HG02588 (cell line): ENCODE measurements at regions not wholly inside any gene's neighbourhood (a gene's known extent, or its start where the extent isn't known, plus 50 kb on each side); places are given as distances from the start of the nearest gene placed in this dataset.

ENCODE experiments used
- ATAC-seq: cut with Tn5 transposase; IDR thresholded peaks from one replicate; pipeline ENCODE4 v1.9.1; 2021; ENCODE audit warnings: mild to moderate bottlenecking, moderate library complexity; ENCODE audit not compliant: unreplicated experiment

- ATAC-seq: no peak
These were observed 94.8 kb upstream of the ATP6AP2 start for GRCh38 chrX:40485973-40486372.

GRCh38 chrX:40485102-40485826 lies 95.5 kb upstream of the ATP6AP2 start:
- no peak for ATAC-seq

- ATAC-seq: no peak
These were observed 96.2 kb upstream of the ATP6AP2 start for GRCh38 chrX:40484408-40485091.

- ATAC-seq: no peak
These were observed 97.3 kb upstream of the ATP6AP2 start for GRCh38 chrX:40483502-40483901.

GRCh38 chrX:40479777-40480318 lies 100.9 kb upstream of the ATP6AP2 start:
- ATAC-seq: no peak

GRCh38 chrX:40478474-40479065 lies 102.2 kb upstream of the ATP6AP2 start:
- ATAC-seq: no peak

- ATAC-seq: no peak
These were observed 103.8 kb upstream of the ATP6AP2 start for GRCh38 chrX:40476958-40477357.

GRCh38 chrX:40474645-40475044 lies 106.1 kb upstream of the ATP6AP2 start:
- ATAC-seq: no peak

GRCh38 chrX:40474205-40474626 lies 106.6 kb upstream of the ATP6AP2 start:
- ATAC-seq: no peak

GRCh38 chrX:40473460-40474204 lies 107.1 kb upstream of the ATP6AP2 start:
- no peak for ATAC-seq

- peak; percentile 72 for ATAC-seq
These were observed 108.7 kb upstream of the ATP6AP2 start for GRCh38 chrX:40471965-40472648.

- no peak for ATAC-seq
These were observed 109.8 kb upstream of the ATP6AP2 start for GRCh38 chrX:40470830-40471429.

- no peak for ATAC-seq
These were observed 111.5 kb upstream of the ATP6AP2 start for GRCh38 chrX:40469316-40469715.

GRCh38 chrX:40468033-40468846 lies 112.5 kb upstream of the ATP6AP2 start:
- peak; percentile 51 for ATAC-seq

GRCh38 chrX:40467454-40467853 lies 113.3 kb upstream of the ATP6AP2 start:
- ATAC-seq: no peak

GRCh38 chrX:40465735-40466551 lies 114.8 kb upstream of the ATP6AP2 start:
- no peak for ATAC-seq

- ATAC-seq: no peak
These were observed 118.0 kb upstream of the ATP6AP2 start for GRCh38 chrX:40462795-40463194.

- no peak for ATAC-seq
These were observed 119.8 kb upstream of the ATP6AP2 start for GRCh38 chrX:40460926-40461325.
